Stimulated activated CD8-positive, alpha-beta memory T cell treated with anti-CD3 and anti-CD28 coated beads, Interleukin-7, amount 100 ng/mL, for 48 hours (primary cell): ENCODE measurements at regions not wholly inside any gene's neighbourhood (a gene's known extent, or its start where the extent isn't known, plus 50 kb on each side); places are given as distances from the start of the nearest gene placed in this dataset.

Experiments
- DNase-seq, 2 donors: peaks; one replicate each; pipeline ENCODE4 v3.0.0-alpha.2; 2020; ENCODE audit warnings: low read depth in 1 of 2; ENCODE audit errors: extremely low read depth in 1 of 2

DNA sequence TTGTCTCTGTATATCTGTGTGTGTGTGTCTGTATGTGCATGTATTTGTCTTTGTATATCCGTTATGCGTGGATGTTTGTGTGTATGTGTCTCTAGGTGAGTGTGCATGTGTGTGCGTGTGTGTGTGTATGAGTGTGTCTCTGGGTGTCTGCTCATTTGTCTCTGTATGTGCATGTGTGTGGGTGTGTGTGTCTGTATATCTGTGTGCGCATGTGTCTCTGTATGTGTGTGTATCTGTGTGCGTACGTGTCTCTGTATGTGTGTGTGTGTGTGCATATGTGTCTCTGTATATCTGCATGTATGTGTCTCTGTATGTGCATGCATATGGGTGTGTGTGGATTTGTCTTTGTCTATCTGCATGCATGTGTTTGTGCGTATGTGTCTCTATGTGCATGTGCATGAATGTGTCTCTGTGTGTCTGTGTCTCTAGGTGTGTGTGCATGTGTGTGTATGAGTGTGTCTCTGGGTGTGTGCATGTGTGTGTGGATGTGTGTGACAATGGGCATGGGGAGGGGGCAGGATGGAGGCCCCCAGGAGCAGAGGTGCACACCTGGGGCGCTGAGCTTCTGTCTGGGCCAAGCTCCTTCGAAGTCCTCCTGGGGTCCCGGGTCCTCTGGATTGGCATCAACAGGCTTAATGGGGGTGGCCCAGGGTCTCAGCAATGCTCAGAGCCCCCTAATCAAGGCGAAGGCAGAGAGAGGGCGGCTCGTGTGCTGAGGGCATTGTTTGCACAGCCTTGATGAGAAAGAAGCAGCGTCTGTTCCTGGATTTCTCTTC is 373.4 kb upstream of the IRX4 start:
- no peak for DNase-seq

DNA sequence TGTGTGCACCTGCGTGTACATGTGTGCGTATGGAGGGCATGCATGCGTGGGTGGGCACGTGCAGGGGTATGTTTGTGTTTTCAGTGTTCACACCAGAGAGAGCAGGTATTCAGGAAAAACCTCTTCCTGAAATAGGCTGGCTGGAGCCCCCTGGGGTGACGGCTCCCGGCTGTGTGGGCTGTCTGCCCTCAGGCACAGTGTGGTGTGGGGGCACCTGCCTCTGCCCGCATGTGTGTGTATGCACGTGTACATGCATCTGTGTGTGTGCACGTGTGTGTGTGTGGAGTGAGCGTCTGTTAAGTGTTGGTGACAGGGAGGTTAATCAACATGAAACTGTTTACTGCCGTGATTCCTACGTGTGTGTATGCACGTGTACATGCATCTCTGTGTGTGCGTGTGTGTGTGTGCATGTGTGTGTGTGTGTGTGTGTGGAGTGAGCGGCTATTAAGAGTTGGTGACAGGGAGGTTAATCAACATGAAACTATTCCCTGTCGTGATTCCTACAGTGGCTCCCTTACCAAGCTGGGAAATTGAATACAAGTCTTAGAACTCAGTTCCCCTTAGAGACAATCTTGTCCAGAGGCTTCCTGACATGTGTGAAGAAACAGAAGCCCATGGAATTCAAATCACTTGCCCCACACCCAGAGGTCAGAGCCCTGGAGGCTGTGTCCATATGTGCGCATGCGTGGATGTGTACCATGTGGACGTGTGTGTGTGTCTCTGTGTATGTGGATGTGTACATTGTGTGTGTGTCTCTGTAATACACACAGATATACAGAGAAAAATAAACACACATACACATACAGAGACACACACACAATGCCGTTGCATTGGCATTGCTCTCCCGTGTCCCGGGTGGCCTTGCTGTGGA is 372.4 kb upstream of the IRX4 start:
- no peak for DNase-seq

DNA sequence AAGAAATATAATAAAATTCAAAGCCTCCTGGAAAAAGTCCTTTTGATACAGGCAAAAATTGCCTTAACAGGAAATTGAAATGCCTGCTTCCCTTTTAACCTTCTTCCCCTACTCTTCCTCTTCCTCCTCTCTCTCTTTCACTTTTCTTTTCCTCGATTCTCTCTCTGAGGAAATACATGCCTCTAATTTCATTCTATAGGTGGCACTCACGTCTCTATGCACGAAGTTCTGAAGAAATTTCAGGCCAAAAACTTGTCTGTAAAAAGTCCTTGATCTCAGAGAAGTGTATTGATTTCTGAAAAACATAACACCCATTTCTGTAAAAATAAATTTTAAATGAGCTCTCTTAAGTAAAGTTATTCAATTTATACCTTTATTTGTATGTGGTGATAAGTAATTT is 371.7 kb upstream of the IRX4 start:
- DNase-seq: no peak

DNA sequence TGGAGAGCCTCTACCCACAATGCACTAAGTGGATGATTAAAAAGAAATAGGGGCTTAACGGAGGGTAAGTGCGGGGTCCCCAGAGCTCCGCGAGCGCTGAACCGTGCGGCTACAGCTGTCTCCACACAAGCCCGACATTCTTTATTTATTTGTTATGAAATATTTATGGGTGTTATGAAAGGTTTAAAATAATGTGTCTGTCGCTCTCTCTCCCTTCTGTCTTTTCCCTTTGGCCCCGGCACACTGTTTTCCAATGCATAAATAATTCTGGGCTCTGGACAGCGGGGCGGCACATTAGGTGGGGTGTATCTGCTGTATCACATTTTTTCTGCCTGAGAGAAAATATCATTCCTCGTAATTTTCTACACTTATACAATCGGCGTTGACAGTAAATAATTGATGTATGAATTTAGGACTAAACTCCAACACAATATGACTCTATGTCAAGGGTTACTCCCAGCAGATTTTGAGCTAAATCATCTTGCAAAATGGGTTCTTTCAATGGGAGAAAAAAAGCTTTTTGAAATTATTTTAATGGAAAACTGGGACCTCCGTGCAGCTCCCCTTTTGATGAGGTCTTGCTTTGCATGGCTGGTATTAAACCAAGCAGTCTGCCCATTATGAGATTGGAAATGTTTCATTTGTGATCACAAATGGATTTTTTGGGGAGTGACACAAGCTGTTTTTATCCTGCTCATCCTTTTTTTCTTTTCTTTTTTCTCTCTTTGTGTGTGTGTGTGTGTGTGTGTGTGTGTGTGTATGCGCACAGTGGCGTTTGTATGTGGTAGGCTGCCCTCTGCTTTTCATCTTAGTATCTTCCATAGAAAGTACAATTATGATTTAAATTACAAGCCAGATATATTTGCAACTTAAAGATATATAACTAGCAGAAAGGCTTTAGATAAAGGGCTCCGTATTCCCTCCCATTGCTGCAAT is 370.6 kb upstream of the IRX4 start:
- DNase-seq: no peak

DNA sequence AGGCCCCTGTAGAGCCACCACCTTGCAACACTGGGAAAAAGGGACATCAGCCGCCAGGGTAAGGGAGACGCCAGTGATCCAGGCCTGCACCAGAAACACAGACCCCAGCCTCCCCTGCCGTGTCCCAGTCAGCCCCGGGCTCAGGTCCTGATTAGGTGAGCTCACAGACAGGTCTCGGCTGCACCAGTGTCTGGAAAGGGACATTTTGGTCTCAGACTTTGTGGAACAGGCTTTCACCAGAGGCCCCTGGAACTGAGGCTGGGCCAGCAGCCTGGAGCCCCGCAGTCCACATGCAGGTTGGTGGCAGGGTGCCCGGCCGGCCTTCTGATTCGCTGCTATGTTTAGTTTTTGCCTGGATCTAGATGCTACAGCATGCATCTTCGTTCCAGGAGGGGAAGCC is 369.0 kb upstream of the IRX4 start:
- no peak for DNase-seq

DNA sequence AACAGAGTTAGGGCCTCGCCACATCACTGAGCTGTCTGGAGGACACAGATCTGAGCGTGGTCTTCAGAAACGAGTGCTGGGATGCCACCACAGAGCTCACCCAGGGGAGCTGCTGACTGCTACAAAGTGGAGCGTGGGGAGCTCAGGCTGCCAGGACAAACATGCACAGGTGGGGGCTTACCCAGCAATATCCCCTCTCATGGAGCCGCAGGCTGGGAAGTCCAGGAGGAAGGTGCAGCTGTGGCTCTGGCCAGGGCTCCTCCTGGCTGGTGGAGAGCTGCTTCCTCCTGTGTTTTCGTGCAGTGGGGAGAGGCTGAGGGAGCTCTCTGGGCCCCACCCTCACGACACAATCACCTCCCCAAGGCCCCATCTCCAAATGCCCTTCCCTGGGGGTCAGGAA is 368.6 kb upstream of the IRX4 start:
- DNase-seq: no peak

DNA sequence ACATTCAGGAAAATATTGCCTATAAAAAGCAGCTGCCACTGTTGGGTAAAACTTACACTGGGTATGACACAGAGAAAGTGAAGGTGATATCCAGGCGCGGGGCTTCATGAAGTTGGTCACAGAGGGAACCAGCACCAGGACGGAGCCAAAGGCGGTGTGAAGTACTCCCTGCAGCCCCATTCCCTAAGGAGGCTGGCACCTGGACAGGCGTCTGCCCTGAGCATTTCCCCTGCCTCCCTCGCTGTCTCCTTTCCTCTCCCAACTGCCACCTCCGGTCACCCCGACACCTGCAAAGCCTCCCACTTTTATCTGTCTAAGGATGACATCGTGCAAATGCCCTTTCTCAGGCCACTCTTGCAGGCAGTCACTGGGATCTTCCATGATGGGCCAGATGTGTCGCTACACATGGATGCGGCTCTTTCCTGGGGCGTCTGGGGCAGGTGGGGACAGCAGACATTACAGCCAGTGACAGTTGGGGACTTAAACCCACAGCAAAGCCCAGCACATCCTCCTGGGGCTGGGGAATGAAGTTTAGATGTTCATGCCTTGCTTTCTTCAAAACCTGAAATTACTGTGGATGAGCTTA is 367.7 kb upstream of the IRX4 start:
- DNase-seq: no peak

DNA sequence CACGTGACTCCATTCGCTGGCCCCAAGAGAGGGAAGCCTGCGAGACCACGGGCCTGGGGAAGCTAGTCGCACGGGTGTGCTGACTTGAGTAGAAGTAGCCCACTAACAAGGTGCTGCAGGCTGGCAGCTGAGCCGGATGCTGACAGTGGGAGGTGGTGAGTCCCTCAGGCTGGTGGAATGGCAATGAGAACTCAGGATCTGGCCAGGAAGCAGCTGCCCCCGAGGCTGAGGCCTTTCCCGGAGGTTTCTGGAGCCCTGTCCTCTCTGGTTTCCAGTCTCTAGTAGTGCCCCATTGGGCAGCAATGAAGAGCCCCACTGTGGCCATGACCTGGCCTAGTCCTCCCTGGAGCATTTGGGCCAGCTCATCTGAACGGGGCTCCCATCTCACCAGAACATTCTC is 366.7 kb upstream of the IRX4 start:
- no peak for DNase-seq

DNA sequence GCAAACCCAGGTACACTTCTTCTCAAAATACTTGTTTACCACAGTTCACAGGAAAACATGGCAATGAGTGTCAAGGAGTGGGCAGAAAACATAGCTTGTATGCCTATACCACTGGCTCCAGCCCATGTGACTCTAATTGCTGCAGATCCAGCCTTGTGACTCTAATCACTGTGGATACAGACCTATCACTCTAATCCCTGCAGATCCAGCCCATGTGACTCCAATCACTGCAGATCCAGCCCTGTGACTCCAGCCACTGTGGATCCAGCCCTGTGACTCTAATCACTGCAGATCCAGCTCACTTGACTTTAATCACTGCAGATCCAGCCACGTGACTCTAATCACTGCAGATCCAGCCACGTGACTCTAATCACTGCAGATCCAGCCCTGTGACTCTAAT is 366.3 kb upstream of the IRX4 start:
- no peak for DNase-seq

DNA sequence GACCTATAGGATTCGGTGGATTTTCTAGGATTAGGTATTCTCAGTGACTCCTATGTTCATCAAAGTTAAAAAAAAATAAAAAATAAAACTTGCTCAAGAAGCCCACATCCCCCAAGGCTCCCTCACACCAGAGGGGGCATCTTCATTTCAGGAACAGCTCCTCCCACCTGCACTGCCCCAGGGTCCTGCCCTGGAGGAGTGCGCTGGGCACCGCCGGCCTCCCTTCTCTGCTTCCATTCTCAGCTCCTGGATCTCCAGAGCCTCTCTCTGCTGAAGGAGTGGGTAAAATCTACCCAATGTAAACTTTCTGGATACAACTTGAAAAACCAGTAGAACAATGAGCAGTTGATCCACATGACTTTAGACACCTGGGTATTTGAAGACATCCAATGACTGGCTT is 359.8 kb upstream of the IRX4 start:
- DNase-seq: no peak

DNA sequence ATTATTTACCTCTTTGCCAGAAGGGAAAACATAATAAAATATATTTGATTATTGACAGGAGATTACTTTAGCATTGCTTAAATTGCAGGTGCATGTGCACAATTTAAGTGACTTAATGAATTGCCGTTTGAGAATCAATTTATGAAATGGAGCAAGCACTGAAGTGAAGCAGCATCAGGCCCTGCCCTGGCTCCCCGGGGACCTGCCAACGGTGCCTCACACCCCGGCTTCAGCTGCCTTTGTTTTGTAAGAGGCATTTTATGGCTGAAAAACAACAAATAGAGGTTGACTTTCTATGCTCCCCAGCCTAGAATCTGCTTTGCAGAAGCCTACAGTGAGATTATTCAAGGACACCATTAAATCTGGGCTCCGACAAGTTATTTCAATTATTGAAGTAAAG is 359.1 kb upstream of the IRX4 start:
- no peak for DNase-seq

DNA sequence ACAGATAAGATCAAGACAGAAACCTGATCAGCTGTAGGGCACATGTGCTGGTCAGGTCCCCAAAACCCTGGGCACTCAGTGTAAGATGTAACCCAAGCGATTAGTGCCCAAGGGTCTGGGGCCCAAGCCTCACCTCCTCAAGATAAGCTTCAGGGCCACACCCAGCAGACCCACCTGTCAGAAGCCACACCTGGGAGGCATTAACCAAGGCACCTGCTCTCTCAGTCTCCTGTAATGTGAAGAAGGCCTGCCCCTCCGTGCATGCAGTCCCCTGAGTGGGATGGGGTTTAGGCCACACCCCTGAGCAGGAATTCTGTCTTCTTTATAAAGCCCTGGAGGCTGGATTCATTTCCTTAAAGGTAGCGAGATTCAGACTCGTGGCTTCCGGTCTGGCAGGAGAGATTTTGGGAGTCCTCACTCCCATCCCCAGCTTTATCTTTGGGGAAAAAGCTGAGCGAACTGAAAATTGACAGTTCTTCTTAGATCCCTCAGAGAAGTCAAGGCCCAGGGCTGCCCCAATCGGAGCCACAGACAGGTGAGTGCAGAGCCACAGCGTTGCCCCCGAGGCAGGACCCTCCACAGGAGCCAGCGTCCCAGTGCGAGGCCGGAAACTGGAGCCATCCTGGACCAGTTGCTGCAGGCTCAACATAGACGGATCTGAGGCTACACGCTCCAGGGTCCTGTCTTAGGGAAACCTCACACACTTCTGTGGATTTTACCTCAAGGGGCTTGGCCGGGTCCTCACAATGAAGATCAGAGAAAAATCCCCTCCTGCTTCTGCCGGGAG is 357.6 kb upstream of the IRX4 start:
- DNase-seq: no peak

DNA sequence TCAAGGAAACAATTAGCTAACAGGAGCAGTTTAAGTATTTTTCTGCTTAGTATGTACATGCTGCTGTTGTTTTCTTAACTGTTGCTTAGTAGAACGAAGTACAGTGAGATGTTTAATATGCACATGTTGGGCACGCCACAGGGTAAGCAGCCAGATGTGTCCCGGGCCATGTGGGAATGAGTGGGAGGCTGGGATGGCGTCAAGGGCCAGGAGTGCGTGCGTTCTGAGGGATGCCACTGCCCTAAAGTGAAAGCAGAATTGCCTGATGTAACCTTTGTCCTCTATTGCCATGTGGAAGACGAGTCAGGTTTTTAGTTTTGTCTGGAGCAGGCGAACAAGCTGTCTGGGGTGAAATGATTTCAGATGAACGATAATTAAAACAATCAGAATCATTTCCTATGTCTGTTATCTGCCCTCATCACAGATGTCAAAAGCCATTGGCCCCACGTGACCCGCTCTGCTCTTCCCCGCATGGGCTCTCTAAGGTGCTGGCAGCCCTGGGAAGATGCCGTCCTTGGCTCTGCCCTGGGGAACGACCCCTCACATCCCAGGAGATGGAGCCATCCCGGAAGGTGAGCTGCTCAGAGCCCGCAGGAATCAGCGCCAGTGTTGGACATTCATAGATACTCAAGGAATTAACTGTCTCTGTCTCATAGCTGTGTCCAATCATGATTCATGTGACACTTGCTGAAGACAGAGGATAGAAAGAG is 356.6 kb upstream of the IRX4 start:
- no peak for DNase-seq

DNA sequence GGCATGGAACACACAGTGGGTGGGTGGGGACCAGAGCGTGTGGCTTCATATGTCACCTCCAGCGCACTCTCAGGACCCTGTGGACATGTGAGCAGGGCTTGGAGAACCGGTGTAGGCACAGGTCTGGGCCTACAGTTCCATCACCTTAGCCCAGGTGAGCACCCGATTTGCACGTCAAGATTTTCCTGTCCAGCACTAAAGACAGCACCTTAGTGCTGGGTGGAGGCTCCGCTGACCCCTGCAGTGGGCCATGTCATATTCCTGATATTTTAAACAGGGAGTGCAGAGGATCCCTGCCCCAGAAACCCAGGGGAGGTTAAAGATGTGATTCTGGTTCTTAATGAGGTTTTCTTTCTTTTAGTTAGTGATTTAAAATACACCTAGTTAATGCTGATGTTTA is 356.0 kb upstream of the IRX4 start:
- no peak for DNase-seq

DNA sequence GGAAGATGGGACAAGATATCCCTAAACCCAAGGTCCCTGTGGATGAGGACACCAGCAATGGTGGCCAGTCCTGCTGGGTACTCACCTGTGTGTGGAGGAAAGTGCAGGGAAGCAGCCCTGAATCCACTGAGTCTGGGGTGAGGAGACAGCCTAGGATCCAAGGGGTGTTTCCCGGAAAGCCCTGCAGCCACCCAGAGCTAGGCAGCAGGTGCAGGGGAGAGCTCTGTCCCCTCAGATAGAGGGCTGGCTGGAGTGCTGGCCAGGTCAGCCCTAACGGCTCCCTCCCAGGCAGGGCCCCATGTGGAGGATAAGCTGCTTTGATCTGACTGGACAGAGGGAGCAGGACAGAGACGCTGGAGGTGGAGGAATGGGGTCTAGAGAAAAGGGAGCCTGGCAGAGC is 344.7 kb upstream of the IRX4 start:
- no peak for DNase-seq

DNA sequence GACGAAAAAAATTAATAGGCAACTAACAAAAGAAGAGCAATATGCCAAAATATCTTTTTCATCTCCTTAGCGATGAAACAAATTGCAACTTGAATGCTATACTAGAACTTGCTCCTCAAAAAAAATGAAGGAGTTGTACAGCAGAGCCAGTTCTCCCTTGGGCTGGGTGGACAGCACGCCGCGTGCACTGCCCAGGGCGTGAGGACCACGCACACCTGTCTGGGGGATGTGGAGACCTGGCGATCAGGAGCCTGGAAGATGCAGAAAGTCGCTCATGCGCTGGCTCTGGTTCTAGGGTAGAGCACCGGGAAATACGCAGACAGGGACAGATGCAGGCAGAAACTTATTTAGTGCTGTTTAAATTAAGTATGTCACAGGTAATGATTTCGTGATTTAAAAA is 342.0 kb upstream of the IRX4 start:
- DNase-seq: no peak

DNA sequence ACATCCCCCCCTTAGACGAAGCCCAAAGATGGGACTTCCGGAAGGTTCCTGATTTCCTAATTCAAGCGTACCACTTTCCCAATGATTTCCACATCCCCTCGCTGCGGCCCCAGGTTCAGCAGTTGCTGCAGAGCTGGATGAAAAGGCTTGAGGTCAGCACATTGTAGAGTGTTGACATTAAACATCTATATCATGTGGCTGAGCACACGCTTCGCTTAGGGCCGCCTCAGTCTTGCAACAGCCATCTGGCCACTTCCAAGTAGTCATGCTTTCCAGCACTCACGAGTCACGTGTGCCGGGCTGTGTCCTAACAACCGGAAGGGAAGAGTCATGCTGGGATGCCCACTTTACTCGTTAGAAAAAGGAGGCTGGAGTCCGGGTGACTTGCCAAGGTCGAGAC is 340.6 kb upstream of the IRX4 start:
- no peak for DNase-seq

DNA sequence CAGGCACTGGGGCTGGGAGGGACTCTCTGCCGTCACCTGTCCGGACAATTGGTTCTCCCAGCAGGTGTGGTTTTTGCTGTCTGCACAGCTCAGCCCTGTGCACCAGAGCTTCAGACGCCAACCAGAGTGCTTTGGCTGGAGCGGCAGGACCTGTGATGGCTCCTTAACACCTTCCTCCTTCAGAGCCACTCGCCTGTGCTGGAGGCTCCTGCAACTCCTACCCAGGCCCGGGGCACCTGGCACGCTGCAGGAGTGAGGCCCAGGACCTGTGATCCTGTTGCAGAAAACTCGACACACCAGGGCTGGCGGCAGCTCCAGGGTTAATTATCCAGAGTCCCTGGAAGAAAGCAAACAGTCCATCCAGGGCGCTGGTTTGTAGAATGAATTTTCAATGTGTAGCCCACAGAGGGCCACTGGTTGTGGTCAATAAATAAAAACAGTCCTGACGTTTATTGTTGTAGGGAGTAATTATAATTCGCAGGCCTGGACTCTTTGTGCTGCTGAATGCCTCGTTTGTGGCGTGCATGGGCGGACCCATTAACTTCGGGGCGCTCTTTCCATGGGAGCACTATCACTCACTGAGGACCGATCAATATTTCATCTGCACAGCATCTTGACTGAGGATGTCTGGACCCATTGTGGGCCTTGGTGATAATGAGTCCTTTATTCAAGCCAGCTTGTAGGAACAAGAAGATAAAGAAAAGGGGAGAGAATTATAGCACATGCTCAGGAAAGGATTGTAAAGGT is 339.7 kb upstream of the IRX4 start:
- no peak for DNase-seq

DNA sequence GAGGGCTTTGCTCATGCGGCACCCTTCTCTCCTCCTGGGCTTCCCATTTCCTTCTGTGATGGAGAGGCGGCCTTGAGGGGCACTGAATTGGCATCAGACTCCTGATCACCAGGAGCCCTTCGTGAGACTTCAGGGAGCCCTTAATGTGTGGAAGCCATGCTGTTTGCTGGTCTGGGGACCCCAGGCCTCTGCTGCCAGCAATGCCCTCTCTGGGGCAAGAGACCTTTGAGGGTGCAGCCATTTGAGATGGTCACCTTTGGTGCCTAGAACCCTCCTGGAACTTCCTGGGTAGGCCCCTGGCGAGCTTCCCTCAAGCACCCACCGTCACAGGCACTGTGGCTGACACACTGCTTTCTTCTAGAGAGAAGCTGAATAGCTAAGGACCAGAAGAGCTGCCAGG is 338.7 kb upstream of the IRX4 start:
- no peak for DNase-seq
